ENCODE measurements at regions not wholly inside any gene's neighbourhood (a gene's known extent, or its start where the extent isn't known, plus 50 kb on each side); places are given as distances from the start of the nearest gene placed in this dataset.
"Not testable (repeated sequence)": the region's sequence is repeated elsewhere in the genome, so short reads cannot be mapped to it uniquely, and the experiment has no call there.

DNA sequence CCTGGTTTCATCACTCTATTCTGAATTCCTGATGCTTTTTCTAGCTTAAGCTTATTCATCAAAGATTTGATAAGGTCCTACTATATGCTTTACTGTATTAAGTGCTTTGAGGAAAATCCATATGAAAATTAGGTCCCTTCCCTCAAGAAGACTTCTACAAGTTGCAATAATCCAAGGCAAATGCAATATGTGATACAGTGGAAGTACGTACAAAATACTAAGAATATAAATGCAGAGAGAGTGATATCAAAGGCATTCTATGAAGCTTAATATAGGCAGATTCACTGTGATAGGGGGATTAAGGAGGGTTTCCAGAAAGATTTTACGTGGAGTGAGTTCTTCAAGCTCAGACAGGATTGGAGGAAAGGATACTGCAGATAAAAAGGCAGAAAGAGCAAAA, 142.1 kb downstream of the C6orf118 start:
- no peak for DNase-seq

DNA sequence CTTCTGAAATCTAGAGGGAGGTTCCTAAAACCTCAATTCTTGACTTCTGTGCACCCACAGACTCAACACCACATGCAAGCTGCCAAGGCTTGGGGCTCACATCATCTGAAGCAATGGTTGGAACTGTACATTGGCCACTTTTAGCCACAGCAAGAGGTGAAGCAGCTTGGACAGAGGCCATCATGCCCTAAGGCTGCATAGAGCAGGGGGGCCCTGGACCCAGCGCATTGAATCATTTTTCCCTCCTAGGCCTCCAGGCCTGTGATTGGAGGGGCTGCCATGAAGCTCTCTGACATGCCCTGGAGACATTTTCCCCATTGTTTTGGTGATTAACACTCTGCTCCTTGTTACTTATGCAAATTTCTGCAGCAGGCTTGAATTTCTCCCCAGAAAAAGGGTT, 145.9 kb downstream of the C6orf118 start:
- no peak for DNase-seq

DNA sequence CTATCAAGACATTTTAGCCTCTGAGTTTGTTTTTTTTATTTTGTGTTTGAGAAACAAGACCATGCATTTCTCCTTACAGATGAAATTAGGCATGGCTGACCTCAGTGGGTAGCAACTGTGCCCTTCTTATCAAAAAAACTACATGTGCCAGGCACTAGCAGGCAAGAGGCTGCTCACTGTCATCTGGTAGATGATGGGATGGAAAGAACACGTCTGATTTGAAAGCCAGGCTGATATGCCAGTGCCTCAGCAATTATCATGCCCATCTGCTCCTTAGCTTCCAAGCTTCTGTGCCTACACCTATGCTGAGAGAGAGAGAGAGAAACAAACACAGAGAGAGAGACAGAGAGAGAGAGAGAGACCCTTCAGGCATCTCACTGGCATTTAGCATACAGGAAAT, 149.9 kb downstream of the C6orf118 start:
- no peak for DNase-seq

- DNase-seq = no peak
Observed at GRCh38 chr6:165146456-165146855, 162.9 kb downstream of the C6orf118 start.

DNA sequence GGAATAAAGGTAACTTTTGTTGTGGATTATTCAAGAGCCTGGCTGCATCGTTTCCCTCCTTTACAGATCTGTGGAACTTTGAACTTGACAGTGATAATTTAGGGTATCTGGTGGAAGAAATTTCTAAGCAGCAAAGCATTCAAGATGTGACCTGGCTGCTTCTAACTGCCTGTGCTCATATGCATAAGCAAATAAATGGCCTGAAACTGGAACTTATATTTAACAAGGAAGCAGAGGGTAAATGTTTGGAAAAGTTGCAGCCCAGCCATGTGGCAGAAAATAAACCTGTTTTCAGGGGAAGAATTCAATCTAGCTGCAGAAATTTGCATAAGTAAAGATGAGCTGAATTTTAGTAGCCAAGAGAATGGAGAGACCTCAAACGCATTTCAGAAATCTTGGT, 173.5 kb downstream of the C6orf118 start:
- no peak for DNase-seq

GRCh38 chr6:165129086-165129485, 180.3 kb downstream of the C6orf118 start:
- DNase-seq = no peak

DNA sequence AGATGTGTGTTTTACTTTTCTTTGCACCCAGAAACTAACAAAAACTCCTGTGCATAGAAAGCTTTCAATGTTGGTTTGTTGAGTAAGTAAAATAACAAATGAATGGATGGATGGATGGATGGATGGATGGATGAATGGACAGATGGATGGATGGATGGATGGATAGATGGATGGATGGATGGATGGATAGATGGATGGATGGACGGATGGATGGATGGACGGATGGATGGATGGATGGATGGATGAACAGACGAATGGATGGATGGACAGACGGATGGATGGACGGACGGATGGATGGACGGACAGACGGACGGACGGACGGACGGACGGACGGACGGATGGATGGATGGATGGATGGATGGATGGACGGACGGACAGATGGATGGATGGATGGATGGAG, 181.7 kb downstream of the C6orf118 start:
- not testable (repeated sequence) for DNase-seq

GRCh38 chr6:165124681-165125080, 184.7 kb downstream of the C6orf118 start:
- DNase-seq = not testable (repeated sequence)

DNA sequence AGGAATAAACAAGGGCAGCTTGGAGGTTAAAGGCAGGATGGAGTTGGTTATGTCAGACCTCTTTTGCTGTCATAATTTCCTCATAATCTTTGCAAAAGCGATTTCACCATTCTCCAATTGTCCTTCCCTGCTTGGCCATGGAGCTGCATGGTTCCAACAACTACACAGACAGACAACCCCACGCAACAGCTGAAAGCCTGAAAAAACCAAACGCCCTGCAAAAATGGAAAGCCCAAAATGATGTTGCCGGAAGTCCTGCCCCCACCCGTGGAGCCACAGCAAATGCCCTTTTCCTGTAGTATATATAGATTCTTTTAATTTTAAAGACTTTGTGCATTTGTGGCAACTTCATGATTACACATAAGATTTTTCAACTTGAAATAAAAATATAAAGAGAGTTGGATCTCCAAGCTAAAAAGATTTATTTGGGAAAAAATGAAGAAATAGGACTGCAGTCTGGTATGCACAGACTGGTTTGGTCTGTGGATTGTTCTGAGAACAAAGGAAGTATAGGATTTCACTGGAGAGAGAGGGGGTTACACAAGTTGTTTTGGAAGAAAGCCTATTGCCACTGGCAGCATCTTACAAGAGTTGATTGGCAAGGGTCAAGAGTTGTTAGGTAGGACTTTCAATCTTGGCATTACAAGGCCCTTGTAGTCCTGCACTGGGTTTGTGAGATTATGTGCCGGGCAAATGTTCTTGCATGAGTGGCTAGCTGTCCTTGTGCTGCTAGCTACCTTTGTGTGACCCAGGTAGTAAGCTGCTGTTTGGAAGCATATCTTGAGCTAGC, 190.0 kb downstream of the C6orf118 start:
- no peak for DNase-seq

- no peak for DNase-seq
Observed at GRCh38 chr6:165118736-165119135, 190.7 kb downstream of the C6orf118 start.

DNA sequence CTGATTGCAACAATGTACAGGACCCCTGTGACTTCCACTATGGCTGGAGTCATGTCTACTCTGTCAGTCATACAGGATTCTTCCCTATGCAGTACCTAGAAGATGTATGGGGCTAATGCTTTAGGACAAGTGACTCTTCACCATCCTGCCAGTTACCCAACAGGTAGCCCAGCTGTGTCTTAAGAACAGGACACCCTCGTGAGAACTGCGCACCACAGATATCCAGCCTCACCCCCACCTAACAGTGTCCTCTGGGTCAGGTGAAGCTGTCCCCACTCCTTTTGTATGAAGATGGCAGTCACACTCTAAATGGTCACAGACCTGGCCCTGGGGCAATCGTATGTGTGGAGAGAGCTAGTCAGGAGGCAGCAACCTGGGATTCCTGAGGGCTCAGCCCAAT, 191.6 kb downstream of the C6orf118 start:
- DNase-seq = no peak

DNA sequence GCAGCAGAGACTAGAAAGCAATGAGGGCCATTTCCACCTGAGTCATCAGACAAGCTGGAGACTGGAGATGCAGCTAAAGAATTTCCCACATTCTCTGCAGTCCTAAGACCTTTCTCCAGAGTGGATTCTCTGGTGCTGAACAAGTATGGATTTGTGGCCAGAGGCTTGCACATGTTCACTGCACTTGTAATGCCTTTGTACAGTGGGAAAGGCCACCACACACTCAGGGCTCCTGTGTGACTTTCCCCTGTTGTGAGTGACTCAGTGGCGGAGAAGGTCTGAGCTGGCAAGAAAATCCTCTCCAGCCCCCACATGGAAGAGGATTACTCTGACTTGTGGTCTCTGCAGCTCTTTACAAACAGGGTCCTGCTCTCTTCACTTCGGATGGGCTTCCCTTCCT, 192.3 kb downstream of the C6orf118 start:
- DNase-seq = no peak

GRCh38 chr6:165110860-165111259, 198.5 kb downstream of the C6orf118 start:
- DNase-seq = no peak

GRCh38 chr6:165109011-165109410, 200.4 kb downstream of the C6orf118 start:
- no peak for DNase-seq

- no peak for DNase-seq
Observed at GRCh38 chr6:165106261-165106660, 203.1 kb downstream of the C6orf118 start.

DNA sequence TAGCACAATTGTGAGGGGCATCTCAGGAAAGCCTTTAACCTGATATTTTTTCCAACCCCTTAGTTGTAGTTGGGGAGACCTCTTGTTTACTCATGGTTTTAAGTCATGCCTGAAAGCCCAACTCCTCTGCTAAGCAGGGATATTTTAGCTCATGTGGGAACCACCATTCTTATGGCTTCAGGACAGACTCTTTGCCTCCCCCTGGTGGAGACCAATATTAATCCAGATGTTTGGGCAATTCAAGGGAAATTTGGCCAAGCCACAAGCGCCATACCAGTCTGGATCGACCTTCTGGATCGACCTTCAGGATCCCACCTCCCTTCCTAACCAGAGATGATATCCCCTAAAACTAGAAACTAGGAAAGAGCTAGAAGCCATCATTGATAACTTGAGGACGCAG, 211.2 kb downstream of the C6orf118 start:
- DNase-seq = no peak

DNA sequence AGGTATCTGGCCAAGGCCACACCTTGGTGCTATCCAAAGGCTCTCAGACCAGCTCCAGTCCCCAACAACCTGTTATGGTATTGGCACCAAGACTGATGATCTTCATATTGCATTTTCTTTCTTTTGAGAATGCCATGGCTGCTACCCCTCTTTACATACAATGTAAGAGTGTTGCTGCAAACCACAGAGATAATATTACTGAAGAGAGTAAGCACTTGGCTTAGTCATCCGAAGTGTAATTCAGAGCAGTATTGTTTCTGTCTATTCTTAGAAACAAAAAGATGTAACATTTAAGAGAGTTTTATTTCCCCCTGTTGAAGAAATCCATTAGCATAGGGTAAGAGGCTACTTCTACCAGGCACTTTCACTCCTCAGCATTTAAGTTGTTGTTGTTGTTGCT, 212.5 kb downstream of the C6orf118 start:
- no peak for DNase-seq

GRCh38 chr6:165096209-165096608, 213.2 kb downstream of the C6orf118 start:
- DNase-seq = no peak

DNA sequence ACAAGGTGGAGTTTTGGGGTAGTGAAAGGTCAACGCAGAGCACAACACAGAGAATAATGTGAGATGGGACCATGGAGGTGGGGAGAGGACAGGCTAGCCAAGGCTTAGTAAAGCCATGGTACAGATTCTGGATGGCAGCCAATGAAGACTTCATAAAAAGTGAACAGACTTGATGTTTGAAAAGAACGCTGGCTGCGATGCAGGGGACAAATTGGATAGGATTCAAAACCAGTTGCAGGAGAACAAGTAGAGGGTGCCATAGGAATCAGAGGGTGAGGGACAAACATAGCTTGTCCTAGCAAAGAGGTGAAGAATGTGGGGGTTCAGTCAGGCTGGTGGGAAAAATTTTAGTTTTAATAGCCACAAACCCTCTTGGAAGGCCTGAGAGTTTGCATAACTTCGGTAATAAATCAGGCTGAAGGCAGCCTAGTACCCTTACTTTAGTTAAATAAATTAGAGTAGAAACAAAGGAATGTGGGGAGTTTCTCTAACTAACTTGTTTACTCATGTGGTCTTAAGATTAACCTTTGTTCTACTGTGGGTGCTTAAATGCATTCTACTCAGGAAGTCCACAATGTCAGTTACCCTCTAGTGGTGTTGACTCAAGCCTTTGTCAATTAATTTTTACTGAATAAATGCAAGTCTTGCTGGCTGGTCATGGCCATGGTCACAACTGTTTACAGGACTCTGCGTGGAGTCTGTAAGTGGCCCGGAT, 216.4 kb downstream of the C6orf118 start:
- no peak for DNase-seq

GRCh38 chr6:165091121-165091785, 218.2 kb downstream of the C6orf118 start:
- no peak for DNase-seq

DNA sequence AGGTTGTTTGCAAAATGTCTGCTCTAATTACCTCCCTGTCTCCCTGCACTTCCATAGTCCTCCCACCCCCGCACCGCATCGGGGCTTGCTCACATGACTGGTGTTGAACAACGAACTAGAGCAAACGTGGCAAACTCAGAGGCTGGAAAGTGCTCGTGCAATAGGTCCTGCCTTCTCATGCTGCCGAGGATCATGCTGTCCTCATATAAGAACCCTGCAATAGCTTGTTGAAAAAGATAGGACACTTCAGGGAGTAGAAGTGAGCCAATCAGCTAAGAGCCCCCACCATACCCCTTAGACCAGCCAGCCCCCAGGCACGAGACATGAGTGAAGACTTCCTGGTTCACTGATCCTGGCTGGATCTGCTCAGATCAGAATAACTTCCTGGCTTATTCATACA, 219.2 kb downstream of the C6orf118 start:
- DNase-seq = no peak

- DNase-seq = no peak
Observed at GRCh38 chr6:165086814-165087213, 222.6 kb downstream of the C6orf118 start.

GRCh38 chr6:165082636-165083035, 226.8 kb downstream of the C6orf118 start:
- DNase-seq = no peak

DNA sequence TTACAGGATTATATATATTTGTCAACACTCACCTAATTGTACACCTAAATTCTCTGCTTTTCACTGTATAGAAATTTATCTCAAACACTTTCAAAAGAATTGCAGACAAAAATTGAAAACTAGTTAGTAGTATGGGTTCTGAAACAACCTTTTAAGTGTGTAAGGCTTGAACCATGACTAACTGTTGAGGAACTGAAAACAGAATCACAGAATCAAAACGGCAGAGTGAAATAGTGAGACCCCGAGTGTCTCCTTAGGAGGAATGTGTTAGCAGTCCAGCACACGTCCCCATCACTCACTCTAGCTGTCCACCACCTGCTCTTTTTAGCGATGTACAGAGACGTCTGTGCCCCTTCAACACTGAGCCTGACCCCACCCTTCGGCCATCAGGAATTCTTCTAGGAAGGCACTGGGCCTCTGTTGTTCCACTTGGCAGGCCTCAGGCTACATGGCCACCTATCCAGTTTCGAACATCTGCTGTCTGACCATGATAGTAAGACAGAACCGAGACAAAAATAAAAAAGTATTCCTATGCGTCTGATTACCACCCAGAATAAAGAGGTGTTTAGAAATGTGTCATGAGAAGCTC, 227.4 kb downstream of the C6orf118 start:
- DNase-seq = no peak
